ENCODE measurements at regions not wholly inside any gene's neighbourhood (a gene's known extent, or its start where the extent isn't known, plus 50 kb on each side); places are given as distances from the start of the nearest gene placed in this dataset.

GRCh38 chr4:126778348-126778747 lies 854.4 kb upstream of the INTU start:
- Histone ChIP-seq H3K79me2 (ENCODE audit: control insufficient read depth, insufficient read depth, low read length) (no peaks in the 10 kb centered on the region), H3K27me3 (replicated peaks in 1 of 4; ENCODE audit: control extremely low read depth in 1 of 4, control insufficient read depth in 3 of 4, insufficient read depth in 4 of 4, low read length in 3 of 4) (no peaks in the 10 kb centered on the region), H3K27ac (ENCODE audit: low read length in 2 of 2) (no peak overlapping the region), H4K20me1 (ENCODE audit: control insufficient read depth, insufficient read depth, low read length, poor library complexity, severe bottlenecking) (no peaks in the 10 kb centered on the region), H3K9me3 (ENCODE audit: control extremely low read depth in 1 of 3, control insufficient read depth in 2 of 3, insufficient read depth in 1 of 3, low read length in 2 of 3) (peaks cover 0 to 8% (median 1%) of the 10 kb centered on the region in 3 donors), H3K9ac (ENCODE audit: low read length) (no peak overlapping the region), H3K36me3 (replicated peaks in 1 of 2; ENCODE audit: control extremely low read depth in 1 of 2, control insufficient read depth in 1 of 2, extremely low read depth in 1 of 2, insufficient read depth in 2 of 2, low read length in 1 of 2) (no peaks in the 10 kb centered on the region), H2AFZ (ENCODE audit: insufficient read depth, low read depth, low read length, poor library complexity, severe bottlenecking) (no peak overlapping the region), H3K4me2 (replicated peaks; ENCODE audit: low read depth, low read length, poor library complexity, severe bottlenecking) (no peak overlapping the region), H3K4me1 (ENCODE audit: control insufficient read depth in 2 of 2, insufficient read depth in 2 of 2, low read length in 2 of 2) (no peaks in the 10 kb centered on the region), H3K4me3 (ENCODE audit: control extremely low read depth in 1 of 5, extremely low read depth in 1 of 5, insufficient read depth in 1 of 5, low read depth in 2 of 5, low read length in 4 of 5) (no peak overlapping the region)
- POLR2A ChIA-PET = no interaction called here
- Mint-ChIP-seq H3K4me1 (no peaks in the 10 kb centered on the region), H3K9me3 (ENCODE audit: insufficient read depth) (peaks cover 2% of the 10 kb centered on the region), H3K27me3 (no peaks in the 10 kb centered on the region), H3K27ac (no peak overlapping the region), H3K4me3 (no peak overlapping the region)
- CTCF ChIA-PET = no interaction called here
- intact Hi-C loops (cut with micrococcal nuclease) = no loop called here
- TF ChIP-seq CTCF (IDR thresholded peaks at IDR 0.05) = no peak
- no peak for TF ChIP-seq EZH2 (IDR thresholded peaks at IDR 0.05; ENCODE audit: borderline replicate concordance, insufficient read depth, low read depth, low read length, poor library complexity, severe bottlenecking)
- WGBS (ENCODE audit: insufficient coverage) = 89% methylated on average over 1 of the region's 3 CpGs
- no peak for ATAC-seq (ENCODE audit: low read depth)
- no peak for DNase-seq

GRCh38 chr4:126779001-126779400 lies 853.8 kb upstream of the INTU start:
- no CpG with 5 or more reads among the region's 4 CpGs for WGBS (ENCODE audit: insufficient coverage)
- Histone ChIP-seq H3K4me1 (ENCODE audit: control insufficient read depth in 2 of 2, insufficient read depth in 2 of 2, low read length in 2 of 2) (no peaks in the 10 kb centered on the region), H2AFZ (ENCODE audit: insufficient read depth, low read depth, low read length, poor library complexity, severe bottlenecking) (no peak overlapping the region), H3K4me3 (ENCODE audit: control extremely low read depth in 1 of 5, extremely low read depth in 1 of 5, insufficient read depth in 1 of 5, low read depth in 2 of 5, low read length in 4 of 5) (no peak overlapping the region), H3K27me3 (replicated peaks in 1 of 4; ENCODE audit: control extremely low read depth in 1 of 4, control insufficient read depth in 3 of 4, insufficient read depth in 4 of 4, low read length in 3 of 4) (no peaks in the 10 kb centered on the region), H3K79me2 (ENCODE audit: control insufficient read depth, insufficient read depth, low read length) (no peaks in the 10 kb centered on the region), H4K20me1 (ENCODE audit: control insufficient read depth, insufficient read depth, low read length, poor library complexity, severe bottlenecking) (no peaks in the 10 kb centered on the region), H3K9ac (ENCODE audit: low read length) (no peak overlapping the region), H3K4me2 (replicated peaks; ENCODE audit: low read depth, low read length, poor library complexity, severe bottlenecking) (no peak overlapping the region), H3K27ac (ENCODE audit: low read length in 2 of 2) (no peak overlapping the region), H3K9me3 (ENCODE audit: control extremely low read depth in 1 of 3, control insufficient read depth in 2 of 3, insufficient read depth in 1 of 3, low read length in 2 of 3) (peaks cover 0 to 8% (median 1%) of the 10 kb centered on the region in 3 donors), H3K36me3 (replicated peaks in 1 of 2; ENCODE audit: control extremely low read depth in 1 of 2, control insufficient read depth in 1 of 2, extremely low read depth in 1 of 2, insufficient read depth in 2 of 2, low read length in 1 of 2) (no peaks in the 10 kb centered on the region)
- intact Hi-C loops (cut with micrococcal nuclease) = no loop called here
- Mint-ChIP-seq H3K4me1 (no peaks in the 10 kb centered on the region), H3K4me3 (no peak overlapping the region), H3K9me3 (ENCODE audit: insufficient read depth) (peaks cover 2% of the 10 kb centered on the region), H3K27ac (no peak overlapping the region), H3K27me3 (no peaks in the 10 kb centered on the region)
- POLR2A ChIA-PET = no interaction called here
- TF ChIP-seq CTCF (IDR thresholded peaks at IDR 0.05) = no peak
- no peak for TF ChIP-seq EZH2 (IDR thresholded peaks at IDR 0.05; ENCODE audit: borderline replicate concordance, insufficient read depth, low read depth, low read length, poor library complexity, severe bottlenecking)
- ATAC-seq (ENCODE audit: low read depth) (no peak), DNase-seq (no peak)
- CTCF ChIA-PET = interaction anchor here (1.3 kb wide), 1 partner anchor 15 kb away, joined by 3 read pairs; no protein-coding TSS in a partner anchor

All from B cell (primary cell).